ENCODE measurements at regions not wholly inside any gene's neighbourhood (a gene's known extent, or its start where the extent isn't known, plus 50 kb on each side); places are given as distances from the start of the nearest gene placed in this dataset.

DNA sequence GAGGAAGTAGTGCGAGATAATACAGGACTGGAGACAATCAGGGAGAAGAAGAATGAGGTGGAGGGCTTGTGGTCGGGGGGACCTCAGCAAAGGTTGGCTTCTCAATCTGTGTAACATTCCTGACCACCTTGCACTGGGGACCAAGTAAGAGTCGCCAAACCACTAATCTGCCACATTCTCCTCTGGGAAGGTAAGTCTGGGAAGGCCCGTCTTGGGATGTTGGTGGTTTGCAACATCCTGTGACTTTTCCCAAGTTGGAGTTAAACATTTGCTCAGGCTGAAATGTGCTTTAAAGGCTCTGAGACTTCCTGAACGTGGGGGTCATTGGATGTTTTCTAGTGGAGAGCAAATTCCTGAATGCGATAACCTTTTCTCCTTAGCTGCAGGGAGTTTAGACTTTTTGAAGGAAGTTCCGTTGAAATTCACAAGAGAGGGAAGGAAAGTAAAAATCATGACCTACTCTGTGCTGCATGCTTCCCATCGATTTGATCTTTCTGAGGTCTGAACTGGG is 325.9 kb downstream of the RPS6KC1 start:
- no peak overlapping the region for H3K4me3 Mint-ChIP-seq
- H3K36me3 Mint-ChIP-seq = no peaks in the 10 kb centered on the region
- no peak overlapping the region for H3K27ac Mint-ChIP-seq
- ChIA-PET POLR2A (no interaction called here), CTCF (no interaction called here)
- H3K4me1 Mint-ChIP-seq = peaks cover 17% of the 10 kb centered on the region
- DNase-seq (ENCODE audit: low spot score) = no peak
- no peaks in the 10 kb centered on the region for H3K27me3 Mint-ChIP-seq (ENCODE audit: low read depth)
- no peak; the same call in 1 of the 2 replicates for ATAC-seq
- TF ChIP-seq, protein P1, sequence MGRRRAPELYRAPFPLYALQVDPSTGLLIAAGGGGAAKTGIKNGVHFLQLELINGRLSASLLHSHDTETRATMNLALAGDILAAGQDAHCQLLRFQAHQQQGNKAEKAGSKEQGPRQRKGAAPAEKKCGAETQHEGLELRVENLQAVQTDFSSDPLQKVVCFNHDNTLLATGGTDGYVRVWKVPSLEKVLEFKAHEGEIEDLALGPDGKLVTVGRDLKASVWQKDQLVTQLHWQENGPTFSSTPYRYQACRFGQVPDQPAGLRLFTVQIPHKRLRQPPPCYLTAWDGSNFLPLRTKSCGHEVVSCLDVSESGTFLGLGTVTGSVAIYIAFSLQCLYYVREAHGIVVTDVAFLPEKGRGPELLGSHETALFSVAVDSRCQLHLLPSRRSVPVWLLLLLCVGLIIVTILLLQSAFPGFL (CRISPR knock-in tag; IDR thresholded peaks at IDR 0.05; ENCODE audit: borderline replicate concordance) = no peak
- no peak for TF ChIP-seq ZNF317 (CRISPR knock-in tag; IDR thresholded peaks at IDR 0.05; ENCODE audit: borderline replicate concordance, low read depth)
- no peak for TF ChIP-seq ZNF396 (CRISPR knock-in tag; IDR thresholded peaks at IDR 0.05; ENCODE audit: borderline replicate concordance)
- no peak for TF ChIP-seq TEAD4 (CRISPR knock-in tag; IDR thresholded peaks at IDR 0.05)
- TF ChIP-seq NFATC4 (CRISPR knock-in tag; IDR thresholded peaks at IDR 0.05) = no peak
- TF ChIP-seq NR3C1 (CRISPR knock-in tag; conservative IDR thresholded peaks at IDR 0.05; ENCODE audit: low read depth) = no peak
- no peak for TF ChIP-seq ZNF263 (CRISPR knock-in tag; IDR thresholded peaks at IDR 0.05; ENCODE audit: low read depth)
- no peak for TF ChIP-seq RELA (CRISPR knock-in tag; IDR thresholded peaks at IDR 0.05; ENCODE audit: borderline replicate concordance)
- no peak for TF ChIP-seq ZNF423 (CRISPR knock-in tag; IDR thresholded peaks at IDR 0.05)
- TF ChIP-seq MXD4 (CRISPR knock-in tag; IDR thresholded peaks at IDR 0.05; ENCODE audit: borderline replicate concordance) = no peak
- TF ChIP-seq FOXP1 (CRISPR knock-in tag; IDR thresholded peaks at IDR 0.05; ENCODE audit: borderline replicate concordance) = no peak
- TF ChIP-seq OVOL2 (CRISPR knock-in tag; IDR thresholded peaks at IDR 0.05; ENCODE audit: borderline replicate concordance) = no peak
- no peak for TF ChIP-seq ZNF232 (CRISPR knock-in tag; IDR thresholded peaks at IDR 0.05)
- TF ChIP-seq, protein P2, sequence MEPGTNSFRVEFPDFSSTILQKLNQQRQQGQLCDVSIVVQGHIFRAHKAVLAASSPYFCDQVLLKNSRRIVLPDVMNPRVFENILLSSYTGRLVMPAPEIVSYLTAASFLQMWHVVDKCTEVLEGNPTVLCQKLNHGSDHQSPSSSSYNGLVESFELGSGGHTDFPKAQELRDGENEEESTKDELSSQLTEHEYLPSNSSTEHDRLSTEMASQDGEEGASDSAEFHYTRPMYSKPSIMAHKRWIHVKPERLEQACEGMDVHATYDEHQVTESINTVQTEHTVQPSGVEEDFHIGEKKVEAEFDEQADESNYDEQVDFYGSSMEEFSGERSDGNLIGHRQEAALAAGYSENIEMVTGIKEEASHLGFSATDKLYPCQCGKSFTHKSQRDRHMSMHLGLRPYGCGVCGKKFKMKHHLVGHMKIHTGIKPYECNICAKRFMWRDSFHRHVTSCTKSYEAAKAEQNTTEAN (CRISPR knock-in tag; IDR thresholded peaks at IDR 0.05) = no peak
- TF ChIP-seq, protein P3, sequence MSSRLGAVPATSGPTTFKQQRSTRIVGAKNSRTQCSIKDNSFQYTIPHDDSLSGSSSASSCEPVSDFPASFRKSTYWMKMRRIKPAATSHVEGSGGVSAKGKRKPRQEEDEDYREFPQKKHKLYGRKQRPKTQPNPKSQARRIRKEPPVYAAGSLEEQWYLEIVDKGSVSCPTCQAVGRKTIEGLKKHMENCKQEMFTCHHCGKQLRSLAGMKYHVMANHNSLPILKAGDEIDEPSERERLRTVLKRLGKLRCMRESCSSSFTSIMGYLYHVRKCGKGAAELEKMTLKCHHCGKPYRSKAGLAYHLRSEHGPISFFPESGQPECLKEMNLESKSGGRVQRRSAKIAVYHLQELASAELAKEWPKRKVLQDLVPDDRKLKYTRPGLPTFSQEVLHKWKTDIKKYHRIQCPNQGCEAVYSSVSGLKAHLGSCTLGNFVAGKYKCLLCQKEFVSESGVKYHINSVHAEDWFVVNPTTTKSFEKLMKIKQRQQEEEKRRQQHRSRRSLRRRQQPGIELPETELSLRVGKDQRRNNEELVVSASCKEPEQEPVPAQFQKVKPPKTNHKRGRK (CRISPR knock-in tag; IDR thresholded peaks at IDR 0.05; ENCODE audit: borderline replicate concordance) = no peak
- peaks cover 4% of the 10 kb centered on the region; the same call in 1 of the 2 replicates for H3K9me3 Mint-ChIP-seq

DNA sequence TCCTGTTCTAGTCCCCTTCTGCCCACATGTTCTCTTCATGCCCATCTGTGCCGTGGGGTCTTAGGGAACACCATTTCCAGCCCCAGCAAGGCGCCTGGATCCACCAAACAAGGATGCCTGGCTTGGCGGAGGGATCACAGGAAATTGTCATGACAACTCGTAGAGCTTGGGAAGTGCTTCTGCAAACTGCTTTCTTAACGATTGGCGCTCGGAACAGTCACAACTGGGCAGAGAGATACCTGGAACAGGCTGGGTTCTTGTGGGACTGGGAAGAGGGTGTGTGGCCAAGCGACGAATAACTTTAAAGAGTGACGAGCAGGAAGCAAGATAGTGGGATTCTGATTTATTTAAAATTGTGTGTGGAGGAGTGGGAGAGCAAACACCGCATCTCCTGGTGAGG is 329.8 kb downstream of the RPS6KC1 start:
- POLR2A ChIA-PET = no interaction called here
- no peak for DNase-seq (ENCODE audit: low spot score)
- Mint-ChIP-seq H3K4me3 (no peak overlapping the region), H3K27ac (no peak overlapping the region), H3K36me3 (no peaks in the 10 kb centered on the region), H3K27me3 (ENCODE audit: low read depth) (no peaks in the 10 kb centered on the region), H3K9me3 (peaks cover 4% of the 10 kb centered on the region; the same call in 1 of the 2 replicates), H3K4me1 (peaks cover 10% of the 10 kb centered on the region)
- CTCF ChIA-PET = no interaction called here
- TF ChIP-seq TCF7 (CRISPR knock-in tag; IDR thresholded peaks at IDR 0.05; ENCODE audit: low read depth) (no peak), ZNF263 (CRISPR knock-in tag; IDR thresholded peaks at IDR 0.05; ENCODE audit: low read depth) (no peak), TEAD1 (CRISPR knock-in tag; IDR thresholded peaks at IDR 0.05) (no peak)
- TF ChIP-seq, protein P4, sequence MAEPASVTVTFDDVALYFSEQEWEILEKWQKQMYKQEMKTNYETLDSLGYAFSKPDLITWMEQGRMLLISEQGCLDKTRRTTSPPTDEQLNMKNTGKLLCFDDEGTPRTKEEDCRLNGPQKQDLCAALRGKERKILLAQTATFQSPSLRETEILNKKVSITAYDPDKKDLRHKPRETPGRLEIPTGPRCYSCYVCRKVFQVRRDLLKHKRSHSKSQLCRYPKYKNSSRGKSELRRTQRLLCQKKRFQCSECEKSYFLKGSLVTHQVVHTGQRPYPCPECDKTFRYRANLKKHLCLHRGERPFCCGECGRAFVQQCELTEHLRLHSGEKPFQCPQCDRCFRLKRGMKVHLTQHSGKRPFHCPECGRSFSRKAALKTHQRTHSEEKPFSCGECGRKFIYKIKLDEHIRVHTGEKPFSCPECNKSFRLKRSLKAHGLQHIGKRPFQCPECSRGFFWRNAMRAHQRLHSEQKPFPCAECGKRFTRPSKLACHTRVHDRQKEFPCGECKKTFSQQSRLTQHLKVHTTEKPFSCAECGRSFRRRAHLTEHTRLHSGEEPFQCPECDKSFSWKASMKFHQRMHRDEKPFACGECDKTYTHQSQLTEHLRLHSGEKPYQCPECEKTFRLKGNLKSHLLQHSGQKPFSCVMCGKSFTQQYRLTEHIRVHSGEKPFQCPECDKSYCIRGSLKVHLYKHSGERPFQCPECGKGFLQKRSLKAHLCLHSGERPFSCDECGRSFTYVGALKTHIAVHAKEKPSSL (CRISPR knock-in tag; conservative IDR thresholded peaks at IDR 0.05) = no peak
- no peak for ATAC-seq
